ENCODE measurements at regions not wholly inside any gene's neighbourhood (a gene's known extent, or its start where the extent isn't known, plus 50 kb on each side); places are given as distances from the start of the nearest gene placed in this dataset.
A peak's percentile ranks its signal among the peaks of the same experiment; 100 is the strongest.

DNA sequence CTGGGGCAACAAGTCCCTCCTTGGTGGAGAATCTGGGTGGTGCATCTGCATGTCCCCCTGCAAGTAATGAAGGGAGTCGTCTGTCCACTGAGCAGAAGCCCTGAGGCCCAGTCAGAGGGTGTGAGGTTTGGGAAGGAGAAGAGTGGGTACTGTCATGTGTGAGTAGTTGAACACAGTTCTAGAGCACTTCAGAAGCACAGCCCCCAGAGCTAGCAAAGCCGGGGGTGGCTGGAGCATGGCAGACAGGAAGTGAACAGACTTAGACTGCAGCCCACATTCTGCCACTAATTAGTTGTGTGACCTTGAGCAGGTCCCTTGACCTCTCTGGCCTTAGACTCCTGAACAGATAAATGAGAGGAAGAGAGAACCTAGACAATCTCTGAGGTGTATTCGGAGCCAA lies 207.6 kb downstream of the UACA start:
- DNase-seq, result no peak

DNA sequence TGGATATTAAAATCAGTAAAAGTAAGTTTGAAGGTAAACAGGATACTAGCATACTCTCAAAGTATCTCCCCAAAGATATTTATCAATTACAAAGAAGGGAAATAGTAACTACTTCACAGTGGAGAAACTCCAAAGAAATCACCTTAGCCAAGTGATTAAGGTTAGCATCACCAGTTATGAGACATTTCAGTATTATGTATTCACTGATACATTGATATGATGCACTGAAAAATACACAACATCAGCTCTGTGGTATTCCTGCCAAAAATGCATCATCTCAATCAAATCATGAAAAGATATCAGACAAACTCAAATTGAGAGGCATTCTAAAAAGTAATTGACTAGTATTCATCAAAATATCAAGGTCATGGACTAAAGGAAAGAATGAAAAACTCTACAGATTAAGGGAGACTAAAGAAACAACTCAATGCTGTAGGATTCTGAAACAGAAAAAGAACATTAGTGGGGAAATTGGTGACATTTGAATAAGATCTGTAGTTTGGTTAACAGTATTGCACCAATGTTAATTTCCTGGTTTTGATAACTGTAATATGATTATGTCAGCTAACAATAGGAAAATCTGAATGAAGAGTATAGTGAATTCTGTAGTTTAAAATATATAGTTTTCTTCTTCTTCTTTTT lies 215.4 kb downstream of the UACA start:
- DNase-seq, result no peak

DNA sequence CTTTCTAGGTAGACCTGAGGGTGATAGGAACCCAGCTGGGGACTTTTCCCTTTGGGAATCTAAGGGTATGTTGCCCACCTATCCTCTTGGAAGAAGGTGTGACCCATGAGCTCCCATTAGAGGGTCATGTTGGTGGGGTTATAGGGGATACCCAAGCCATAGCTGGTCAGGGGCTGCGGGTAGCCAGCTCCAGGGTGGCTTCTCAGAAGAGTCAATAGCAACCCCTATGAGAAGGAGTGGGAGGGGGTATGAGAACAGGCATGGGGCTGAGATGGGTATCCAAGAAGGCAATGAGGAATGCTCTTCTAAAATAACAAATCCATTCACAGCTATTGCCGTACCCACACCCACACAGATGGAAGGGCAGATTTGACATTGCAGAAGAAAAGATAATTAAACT lies 217.8 kb downstream of the UACA start:
- no peak for DNase-seq

DNA sequence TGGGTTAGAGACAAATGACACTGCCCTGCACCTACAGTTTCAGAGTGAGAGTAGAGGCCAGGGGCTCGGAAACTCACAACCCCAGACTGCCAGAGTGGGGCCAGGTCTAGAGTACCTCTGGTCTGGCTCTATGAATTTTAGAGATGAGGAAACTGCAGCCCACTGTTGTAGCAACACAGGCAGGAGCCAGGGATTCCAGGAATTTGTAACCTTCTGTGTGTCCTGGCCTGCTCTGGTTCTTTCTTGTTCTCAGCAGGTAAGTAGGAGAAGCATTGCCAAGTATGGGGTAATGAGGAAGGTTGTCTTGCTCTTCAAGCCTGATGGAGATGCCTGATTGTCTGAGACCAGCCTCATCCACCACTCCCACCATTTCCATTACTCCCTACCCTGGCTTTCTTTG lies 221.8 kb downstream of the UACA start:
- peak; percentile 19 for DNase-seq

DNA sequence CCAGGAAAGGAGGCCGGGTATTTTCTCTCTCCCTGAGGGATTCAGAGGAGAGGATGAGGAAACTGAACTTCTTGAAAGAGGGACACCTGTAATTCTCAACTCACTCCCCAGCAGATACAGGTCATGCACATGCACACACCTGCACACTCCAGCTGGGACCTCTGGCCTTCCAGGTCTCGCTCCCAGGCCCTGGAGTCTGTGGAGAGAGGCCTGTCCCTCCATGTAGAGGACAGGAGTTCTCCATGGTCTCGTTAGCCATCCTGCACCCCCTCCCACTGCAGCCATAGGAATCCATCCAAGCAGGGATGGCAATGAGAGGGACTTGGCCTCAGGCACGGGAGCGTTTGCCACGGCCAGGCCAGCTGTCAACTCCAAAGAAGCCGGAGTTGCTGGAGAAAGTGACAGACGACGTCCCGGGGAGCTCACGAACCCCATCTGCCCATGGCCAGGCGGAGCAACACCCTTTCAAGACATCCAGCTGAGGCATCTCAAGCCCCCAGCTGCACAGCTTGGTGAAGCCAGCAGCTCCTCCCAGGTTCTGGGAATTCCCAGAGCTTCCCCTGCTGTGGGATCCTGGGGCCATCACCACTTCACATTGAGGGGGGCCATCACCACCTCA lies 223.3 kb downstream of the UACA start:
- no peak for DNase-seq

DNA sequence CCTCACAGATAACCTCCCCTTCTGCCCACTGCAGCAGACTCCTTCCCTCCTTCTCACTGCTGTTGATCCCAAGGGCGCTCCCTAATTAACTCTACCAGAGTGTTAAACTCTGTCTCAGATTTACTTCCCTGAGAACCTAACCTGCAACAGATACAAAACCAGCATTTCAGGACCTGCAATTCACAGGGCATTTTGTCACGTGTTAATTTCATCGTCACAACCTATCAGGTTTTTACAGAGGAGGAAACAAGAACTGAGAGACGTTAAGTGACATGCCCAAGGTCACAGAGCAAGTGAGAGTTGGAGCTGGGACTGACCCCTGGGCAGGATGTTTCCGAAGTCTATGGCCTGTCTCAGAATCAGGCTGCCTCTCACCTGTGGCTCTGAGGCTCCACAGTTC lies 223.9 kb downstream of the UACA start:
- DNase-seq, result no peak

DNA sequence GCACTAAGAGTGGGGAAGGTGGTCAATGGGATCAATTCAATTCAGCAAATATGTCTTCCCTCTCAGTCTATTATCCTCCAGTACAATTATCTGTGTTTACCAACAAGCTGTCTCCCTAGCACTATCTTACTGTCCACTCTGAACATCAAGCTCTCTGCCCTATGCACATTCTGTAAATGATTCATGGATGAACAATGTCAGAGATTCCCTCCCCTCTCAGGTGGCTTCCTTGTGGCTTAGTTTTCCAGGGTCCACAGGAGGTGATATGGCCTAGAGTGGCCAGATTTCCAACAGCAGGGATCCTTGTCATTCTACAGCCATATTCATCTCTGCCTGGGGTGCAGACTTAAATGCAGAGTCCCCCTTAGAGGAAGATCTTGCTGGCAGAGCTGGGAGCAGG lies 225.1 kb downstream of the UACA start:
- DNase-seq, result no peak

DNA sequence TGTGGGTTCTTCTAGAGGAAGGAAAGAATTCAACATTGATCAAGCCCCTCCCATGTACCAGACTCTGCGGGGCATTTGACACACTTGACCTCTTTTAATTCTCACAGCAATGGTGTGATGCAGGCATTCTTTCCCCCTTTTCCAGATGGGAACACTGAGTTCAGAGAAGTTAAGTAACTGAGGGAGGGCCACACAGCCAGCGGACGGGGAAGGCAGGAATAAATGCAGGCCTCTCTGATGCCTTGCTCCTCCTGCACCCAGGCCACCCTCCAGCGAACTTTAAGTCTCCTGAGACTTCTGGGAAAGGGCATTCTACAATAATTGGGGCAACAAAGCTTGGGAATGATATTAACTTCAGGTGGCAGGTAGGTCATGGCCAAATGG lies 227.4 kb downstream of the UACA start:
- DNase-seq, result no peak

DNA sequence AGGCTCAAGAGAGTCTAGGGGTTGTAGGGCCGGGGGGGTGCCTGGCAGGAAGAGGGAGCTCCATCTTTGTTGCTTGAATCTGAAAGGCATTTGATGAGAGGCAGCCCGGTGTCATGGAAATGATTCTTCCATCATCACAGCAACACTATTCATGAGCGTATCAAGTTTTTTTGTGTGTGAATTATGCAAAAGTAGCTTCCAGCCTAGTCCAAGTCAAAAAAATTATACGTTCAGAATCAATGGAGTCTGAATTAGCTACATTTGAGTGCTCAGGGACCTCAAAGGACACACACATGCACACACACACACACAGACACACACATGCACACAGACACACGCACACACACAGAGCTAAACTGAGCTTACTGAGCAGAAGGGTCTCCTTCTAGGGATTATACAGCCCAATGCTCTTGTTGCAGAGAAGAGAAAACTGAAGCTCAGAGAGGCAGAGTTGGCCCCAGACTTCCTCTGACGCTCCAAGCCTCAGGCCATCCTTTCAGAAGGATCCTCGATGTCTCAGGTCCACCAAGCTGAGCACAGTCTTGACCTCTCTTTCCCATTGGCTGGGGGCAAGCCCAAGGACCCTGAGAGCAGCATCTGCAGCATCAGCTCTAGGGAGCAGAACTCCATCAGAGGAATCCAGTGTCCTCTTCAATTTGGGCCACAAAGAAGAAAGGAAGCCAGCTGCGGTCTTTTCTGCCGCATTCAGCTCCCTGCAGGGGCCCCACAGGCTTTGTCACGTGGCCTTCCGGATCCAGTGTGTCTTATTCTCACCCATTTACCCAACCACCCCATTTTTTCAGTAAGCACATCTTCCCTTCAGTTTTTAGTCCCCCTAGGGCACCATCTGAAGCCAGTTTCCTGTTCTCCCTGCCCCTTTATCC lies 228.0 kb downstream of the UACA start:
- DNase-seq, result peak; percentile 36

DNA sequence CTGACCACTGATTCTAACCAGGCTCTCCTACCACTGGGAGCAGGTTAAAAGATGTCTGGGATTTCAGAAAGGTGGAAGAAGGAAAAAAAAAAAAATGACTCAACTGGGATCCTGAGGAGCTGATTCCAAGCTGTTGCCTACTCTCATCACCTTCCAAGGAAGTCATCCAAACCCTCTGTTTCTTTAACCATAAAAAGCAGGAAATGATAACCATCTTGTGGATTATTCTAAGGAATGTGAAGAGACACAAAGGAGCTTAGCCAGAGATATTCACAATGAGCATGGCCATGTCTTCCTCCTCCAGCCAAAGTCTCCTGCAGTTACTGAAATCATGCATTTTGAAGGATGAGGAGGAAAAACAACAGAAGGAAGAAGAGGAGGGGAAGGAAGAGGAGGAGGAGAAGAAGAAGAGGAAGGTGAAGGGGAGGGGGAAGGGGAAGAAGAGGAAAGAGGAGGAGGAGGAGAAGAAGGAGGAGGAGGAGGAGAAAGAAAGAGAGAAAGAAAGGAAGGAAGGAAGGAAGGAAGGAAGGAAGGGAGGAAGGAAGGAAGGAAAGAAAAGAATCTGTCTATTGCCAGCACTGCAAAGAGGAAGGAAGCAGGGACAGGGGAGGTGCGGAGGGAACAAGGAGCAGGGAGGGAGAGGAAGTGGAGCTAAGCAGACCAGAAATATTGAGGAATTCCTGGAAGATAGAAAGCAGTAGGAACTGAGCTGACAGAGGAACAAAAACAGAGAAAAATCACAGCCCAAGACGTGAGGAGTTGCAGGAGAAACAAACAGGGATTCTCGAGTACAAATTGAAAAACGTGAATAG lies 229.2 kb downstream of the UACA start:
- DNase-seq, result no peak

DNA sequence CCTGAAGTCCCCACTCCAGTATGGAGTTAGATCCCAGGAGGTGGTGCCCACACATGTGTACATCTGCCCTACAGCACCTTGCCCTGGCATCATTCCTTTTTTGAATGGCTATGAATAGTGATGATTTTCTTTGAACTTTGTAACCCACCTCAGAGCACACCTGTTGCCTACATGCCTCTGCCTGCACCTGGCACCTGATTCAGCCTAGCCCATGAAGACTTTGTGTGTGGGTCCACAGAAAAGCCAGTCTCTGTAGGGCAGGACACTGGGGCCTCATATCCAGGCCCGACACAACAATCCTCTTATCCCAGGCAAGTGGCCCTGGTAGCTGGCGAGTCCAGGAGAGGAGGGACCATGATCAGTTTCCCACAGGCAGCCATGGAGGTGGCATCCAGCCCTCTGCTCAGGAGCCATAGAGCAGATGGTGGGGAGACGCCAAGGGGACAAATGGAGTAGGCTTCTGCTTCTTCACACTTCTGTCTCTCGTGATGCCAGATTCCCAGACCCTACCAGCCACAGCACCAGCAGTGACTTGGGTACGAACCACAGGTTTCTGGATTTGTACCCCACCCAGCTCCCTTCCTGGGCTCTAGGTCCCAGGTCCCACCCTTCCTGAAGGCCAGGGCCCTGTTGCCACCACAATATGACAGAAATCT lies 230.7 kb downstream of the UACA start:
- peak; percentile 26 for DNase-seq

DNA sequence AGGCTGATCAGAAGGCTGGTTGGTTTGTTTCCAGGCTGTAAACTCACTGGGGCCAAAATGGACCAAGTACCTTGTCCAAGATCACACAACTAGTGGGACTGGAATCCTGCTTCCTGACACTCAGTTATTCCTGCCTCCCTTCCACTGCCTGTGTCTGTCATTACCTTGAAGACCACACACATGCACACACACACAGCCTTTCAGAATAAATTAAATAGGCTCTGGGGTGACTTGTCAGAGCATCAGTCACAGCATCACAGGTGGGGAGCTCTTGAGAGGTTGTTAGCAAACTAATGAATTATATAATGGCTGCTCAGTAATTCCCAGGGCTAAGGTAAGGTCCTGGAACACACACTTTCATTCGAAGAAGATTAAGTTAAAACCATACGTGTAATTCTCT lies 231.8 kb downstream of the UACA start:
- DNase-seq, result no peak

DNA sequence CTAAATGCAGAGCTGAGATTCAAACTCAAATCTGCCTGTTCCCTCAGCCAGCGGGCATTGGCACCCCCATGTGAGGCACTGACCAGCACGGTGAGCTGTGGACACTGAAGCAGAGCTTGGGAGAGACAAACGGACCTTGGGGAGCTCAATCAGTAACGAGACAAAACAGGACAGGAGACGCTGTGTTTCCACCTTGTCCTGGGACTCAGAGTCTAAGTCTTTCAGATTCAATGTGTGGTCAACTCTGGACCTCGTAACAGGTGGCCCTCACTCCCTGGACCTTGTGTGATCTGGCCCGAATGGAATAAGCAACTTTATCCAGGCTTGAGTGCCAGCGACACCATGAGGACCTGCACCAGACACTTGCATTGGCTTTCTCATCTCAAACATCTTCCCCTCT lies 232.5 kb downstream of the UACA start:
- DNase-seq, result no peak

DNA sequence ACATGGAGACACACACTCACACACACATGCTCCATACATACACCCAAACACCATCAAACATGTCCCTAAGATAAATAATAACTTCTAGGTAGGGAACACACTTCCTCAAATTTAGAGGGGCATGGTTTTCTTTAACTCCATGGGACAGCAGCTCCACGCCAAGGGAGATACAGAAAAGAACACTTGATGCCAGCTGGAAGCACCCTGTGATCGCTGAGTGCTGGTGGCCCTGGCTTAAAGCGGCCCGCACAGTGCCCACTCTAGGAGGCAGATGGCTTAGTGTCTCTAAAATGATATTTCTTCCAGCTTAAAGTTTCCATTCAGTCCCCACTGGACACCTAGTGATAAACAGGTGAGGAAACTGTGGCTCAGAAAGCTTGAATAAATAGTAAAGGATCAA lies 232.9 kb downstream of the UACA start:
- no peak for DNase-seq

DNA sequence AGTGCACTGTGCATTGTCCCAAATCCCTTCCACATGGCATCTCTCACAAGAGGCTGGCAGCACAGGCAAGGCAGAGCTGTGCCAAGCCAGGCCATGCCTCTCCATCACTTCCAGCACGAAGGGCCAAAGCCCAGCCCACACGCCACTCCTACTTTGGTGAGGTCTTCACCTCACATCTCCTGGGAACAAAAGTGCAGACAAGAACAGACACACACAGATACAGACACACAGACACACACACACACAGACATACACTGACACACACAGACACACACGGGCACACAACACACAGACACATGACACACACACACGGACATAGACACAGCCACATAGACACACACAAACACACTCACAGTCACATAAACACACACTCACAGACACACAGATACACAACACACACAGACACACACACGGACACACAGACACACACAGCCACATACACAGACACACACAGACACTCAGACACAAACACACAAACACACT lies 233.3 kb downstream of the UACA start:
- DNase-seq, result no peak

DNA sequence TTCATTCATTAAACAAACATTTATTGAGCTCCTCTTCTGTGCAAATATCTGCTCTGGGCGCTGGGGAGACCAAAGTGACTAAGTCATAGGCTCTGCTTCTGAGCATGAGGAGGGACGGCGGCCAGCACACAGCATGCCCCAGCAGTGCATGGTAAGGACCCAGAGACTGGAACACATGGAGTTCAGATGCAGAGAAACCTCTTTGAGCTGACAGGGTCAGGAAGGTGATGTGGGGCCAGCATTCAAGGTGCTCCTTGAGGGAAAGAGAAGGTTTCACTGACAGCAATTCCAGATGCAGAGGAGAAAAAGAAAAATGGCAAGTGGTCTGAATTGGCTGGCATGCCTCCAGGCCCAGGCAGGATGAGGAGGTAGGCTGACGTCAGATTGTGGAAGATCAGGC lies 234.5 kb downstream of the UACA start:
- DNase-seq, result no peak

DNA sequence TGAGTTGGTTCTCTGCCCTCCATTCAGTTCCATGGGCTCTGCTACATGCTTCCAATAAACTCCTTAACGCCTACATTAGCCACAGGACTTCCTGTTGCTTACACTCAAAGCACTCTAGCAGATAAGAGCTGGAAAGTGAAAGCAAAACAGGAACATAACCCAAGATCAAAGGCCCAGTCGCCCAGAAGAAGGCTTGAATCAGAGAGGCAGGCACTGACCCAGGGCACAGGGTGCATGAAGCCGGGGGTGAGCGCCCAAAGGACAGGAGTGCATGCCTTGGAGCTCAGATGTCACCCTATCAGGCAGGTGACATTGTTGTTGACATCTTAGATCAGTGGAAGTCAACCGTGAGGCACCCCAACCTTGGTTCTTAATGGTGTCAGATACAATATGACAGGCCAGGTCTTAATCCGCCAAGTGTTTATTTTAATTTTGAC lies 235.1 kb downstream of the UACA start:
- DNase-seq, result peak; percentile 28

DNA sequence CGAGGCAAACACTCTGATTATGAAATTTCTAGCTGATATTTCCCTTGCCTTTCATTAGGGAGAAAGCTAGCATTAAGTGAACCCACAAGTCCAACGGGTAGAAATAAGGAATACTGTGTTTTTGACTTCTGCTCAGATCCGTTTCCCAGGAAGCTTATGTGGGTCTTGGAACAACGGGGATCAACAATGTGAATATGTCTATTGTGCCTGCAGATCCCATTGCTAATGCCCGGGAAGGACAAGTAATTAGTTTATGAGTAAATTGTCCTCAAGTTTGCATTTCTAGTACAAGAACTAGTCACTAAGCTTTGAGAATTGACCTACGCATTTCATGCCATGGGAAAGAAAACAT lies 236.4 kb downstream of the UACA start:
- no peak for DNase-seq

DNA sequence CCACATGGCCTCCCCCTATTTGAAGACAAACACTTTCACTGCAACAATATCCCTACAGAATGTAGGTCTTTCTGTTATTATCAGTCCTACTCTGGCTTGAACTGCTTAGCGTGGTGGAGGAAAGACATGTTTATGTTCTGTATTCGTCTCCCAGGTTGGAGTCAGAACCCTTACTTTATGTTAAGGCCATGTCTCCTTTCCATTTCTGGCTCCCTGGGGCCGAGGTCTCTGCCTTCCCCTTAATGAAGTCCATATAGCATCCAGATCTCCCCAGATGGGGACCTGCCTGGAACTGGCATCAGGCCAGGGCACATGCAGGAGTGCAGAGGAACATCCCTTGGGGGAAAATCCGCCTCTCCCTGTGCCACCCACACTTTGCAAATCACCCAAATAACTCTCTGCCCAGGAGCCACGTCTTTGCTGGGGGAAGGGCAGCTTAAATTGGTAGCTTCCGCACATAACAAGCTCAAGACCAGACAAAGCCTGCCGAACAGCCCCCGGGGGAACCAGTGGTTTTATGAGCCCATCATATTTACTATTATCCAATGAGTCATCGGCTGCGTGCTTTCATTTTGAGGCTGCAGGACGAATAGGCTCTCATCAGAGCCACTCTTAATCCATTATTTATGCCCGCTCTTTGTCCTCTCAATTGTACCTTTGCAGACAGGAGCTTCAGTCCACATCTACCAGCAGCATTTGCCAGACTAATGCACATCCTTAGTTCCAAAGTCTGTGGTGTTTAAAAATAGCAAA lies 237.0 kb downstream of the UACA start:
- peak; percentile 67 for DNase-seq

DNA sequence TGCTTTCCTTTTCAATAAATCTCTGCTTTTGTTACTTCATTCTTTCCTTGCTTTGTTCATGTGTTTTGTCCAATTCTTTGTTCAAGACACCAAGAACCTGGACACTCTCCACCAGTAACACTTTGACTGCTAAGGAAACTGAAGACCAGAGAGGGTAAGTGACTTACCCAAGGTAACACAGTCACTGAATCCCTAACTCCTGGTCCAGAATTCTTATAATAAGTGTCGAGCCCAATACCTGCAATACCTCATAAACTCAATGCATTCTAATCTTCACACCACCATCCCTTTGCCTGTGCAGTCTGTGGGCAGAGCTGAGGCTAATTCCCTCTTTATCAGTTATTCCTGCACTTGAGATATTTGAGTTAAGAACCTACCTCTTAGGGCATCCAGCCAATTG lies 237.8 kb downstream of the UACA start:
- DNase-seq, result no peak

DNA sequence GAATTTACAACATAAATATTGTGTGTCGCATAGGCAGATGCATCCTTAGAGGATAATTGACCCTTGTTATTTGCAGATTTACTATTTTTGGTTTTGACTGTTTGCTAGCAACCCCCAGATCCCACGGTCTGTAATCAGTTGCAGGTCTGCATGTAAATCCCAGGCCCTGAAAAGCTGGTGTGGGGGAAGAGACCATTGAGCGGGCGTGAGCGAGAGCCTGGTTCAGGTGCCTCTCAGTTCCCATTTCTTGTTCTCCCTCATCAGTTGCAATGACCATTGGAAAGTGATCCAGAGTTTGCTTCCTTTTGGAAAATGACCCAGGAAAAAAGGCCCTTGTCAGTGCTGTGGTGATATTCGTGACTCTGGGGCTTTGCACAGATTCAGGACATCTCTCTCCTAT lies 238.9 kb downstream of the UACA start:
- DNase-seq, result peak; percentile 27

DNA sequence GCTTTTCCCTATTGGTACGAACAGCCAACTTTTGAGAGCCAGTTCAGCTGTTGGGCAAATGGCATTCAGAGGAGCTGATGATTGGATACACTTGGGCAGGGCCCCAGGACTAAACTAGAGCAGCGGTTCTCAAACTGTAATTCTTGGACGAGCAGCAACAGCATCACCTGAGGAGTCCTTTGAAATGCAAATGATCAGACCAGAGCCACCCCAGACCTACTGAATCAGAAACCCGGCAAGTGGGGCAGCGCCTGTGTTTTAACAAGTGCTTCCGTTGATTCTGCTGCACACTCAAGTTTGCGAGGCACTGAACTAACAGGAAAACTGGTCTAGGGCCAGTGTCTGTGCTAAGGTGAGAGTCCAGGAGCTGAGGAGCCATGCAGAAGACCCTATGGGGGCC lies 239.7 kb downstream of the UACA start:
- peak; percentile 5 for DNase-seq

All from right forelimb (tissue), 1 donor.